ENCODE measurements at regions not wholly inside any gene's neighbourhood (a gene's known extent, or its start where the extent isn't known, plus 50 kb on each side); places are given as distances from the start of the nearest gene placed in this dataset.

DNA sequence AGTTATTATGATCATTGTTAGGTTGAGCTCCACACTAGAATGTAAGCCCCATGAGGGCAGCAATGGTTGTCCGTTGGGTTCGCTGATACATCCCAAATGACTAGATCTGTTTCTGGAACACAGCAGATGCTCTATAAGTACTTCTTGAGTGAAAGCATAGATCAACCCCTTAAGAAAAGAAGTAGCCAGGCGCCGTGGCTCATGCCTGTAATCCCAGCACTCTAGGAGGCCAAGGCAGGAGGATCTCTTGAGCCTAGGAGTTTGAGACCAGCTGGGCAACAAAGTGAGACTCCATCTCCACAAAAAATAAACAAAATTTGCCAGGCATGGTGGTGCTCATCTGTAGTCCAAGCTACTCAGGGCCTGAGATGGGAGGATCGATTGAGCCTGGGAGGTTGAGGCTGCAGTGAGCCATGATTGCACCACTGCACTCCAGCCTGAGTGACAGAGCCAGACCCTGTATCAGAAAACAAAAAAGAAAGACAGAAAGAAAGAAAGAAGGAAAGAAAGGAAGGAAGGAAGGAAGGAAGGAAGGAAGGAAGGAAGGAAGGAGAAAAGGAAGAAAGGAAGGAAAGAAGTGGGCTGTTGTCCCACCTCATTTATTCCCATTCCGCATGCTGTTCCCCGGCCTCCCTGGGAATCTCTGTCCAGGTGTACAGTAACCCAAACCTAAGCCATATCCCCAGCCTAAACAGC, 54.4 kb upstream of the RPL38 start:
- TF ChIP-seq POLR2A (IDR thresholded peaks at IDR 0.05): no peak
- TF ChIP-seq, protein P1, sequence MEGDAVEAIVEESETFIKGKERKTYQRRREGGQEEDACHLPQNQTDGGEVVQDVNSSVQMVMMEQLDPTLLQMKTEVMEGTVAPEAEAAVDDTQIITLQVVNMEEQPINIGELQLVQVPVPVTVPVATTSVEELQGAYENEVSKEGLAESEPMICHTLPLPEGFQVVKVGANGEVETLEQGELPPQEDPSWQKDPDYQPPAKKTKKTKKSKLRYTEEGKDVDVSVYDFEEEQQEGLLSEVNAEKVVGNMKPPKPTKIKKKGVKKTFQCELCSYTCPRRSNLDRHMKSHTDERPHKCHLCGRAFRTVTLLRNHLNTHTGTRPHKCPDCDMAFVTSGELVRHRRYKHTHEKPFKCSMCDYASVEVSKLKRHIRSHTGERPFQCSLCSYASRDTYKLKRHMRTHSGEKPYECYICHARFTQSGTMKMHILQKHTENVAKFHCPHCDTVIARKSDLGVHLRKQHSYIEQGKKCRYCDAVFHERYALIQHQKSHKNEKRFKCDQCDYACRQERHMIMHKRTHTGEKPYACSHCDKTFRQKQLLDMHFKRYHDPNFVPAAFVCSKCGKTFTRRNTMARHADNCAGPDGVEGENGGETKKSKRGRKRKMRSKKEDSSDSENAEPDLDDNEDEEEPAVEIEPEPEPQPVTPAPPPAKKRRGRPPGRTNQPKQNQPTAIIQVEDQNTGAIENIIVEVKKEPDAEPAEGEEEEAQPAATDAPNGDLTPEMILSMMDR (IDR thresholded peaks at IDR 0.05): no peak

Data from body of pancreas (tissue), 4 donors.